ENCODE measurements at regions not wholly inside any gene's neighbourhood (a gene's known extent, or its start where the extent isn't known, plus 50 kb on each side); places are given as distances from the start of the nearest gene placed in this dataset.
A peak's percentile ranks its signal among the peaks of the same experiment; 100 is the strongest.

DNA sequence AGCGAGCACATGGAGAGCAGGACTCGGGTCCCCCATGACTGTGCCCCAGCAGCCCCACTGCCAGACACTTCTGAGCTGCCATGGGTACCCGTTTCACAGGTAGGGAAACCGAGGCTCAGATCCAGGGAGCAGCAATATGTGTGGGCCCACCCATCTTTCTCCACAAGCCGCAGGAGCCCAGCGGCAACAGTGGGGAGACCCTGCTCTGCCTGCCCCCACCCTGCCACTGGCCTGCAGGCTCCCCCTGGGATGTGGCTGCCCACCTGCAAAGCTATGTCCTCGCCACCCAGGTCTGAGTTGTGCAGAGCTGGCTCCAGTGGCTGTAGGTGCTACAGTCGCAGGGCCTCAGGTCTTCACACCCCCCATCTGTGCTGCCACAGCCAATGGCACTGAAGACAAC is 50.6 kb upstream of the C1QTNF9B start:
- CTCF ChIA-PET: no interaction called here
- intact Hi-C loops (cut with micrococcal nuclease): no loop called here
- no peak overlapping the region for H3K4me3 Mint-ChIP-seq
- no peaks in the 10 kb centered on the region for H3K36me3 Mint-ChIP-seq (ENCODE audit: low read depth)
- peaks cover 2% of the 10 kb centered on the region for H3K4me1 Mint-ChIP-seq (ENCODE audit: low read depth)
- no peak overlapping the region for H3K27ac Mint-ChIP-seq
- peaks cover 20% of the 10 kb centered on the region for H3K27me3 Mint-ChIP-seq (ENCODE audit: low read depth)
- no peaks in the 10 kb centered on the region for H3K9me3 Mint-ChIP-seq
- no peak for DNase-seq

DNA sequence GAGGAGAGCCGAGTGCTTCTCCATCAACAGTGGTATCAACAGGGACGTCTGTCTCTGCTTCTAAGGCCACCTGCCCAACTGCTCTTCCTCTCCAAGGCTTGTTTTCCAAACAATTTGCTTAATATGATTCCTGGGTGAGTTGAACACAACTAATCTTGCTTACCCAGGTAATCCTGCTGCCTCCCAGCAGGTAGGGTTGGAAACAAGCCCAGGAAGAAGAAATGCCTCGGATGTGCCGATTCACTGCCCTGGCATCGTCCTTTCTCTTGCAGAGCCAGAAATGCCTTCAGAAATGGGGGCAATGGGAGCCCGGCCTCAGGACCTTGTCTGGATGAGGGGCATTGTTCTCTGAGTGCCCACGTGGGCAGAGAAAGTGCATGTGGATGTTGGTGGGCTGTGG is 51.9 kb upstream of the C1QTNF9B start:
- Mint-ChIP-seq H3K4me1 (ENCODE audit: low read depth) (peaks cover 2% of the 10 kb centered on the region), H3K9me3 (no peaks in the 10 kb centered on the region), H3K27me3 (ENCODE audit: low read depth) (peaks cover 18% of the 10 kb centered on the region), H3K36me3 (ENCODE audit: low read depth) (no peaks in the 10 kb centered on the region), H3K27ac (no peak overlapping the region), H3K4me3 (no peak overlapping the region)
- CTCF ChIA-PET: interaction anchor here (4.6 kb wide), 1 partner anchor 11 kb away, joined by 22 read pairs; no protein-coding TSS in a partner anchor
- no peak for DNase-seq
- intact Hi-C loops (cut with micrococcal nuclease): no loop called here

GRCh38 chr13:23949736-23950135 is 52.4 kb upstream of the C1QTNF9B start:
- Mint-ChIP-seq H3K4me1 (ENCODE audit: low read depth) (peaks cover 2% of the 10 kb centered on the region), H3K4me3 (no peak overlapping the region), H3K9me3 (no peaks in the 10 kb centered on the region), H3K36me3 (ENCODE audit: low read depth) (no peaks in the 10 kb centered on the region), H3K27me3 (ENCODE audit: low read depth) (peaks cover 18% of the 10 kb centered on the region), H3K27ac (no peak overlapping the region)
- intact Hi-C loops (cut with micrococcal nuclease): no loop called here
- CTCF ChIA-PET: interaction anchor here (4.6 kb wide), 1 partner anchor 11 kb away, joined by 22 read pairs; no protein-coding TSS in a partner anchor
- no peak for DNase-seq

GRCh38 chr13:23950736-23951510 is 53.6 kb upstream of the C1QTNF9B start:
- H3K36me3 Mint-ChIP-seq (ENCODE audit: low read depth): no peaks in the 10 kb centered on the region
- no peak overlapping the region for H3K4me3 Mint-ChIP-seq
- CTCF ChIA-PET: interaction anchor here (0.6 to 4.6 kb wide), 3 partner anchors 9 to 549 kb away, joined by 3 to 22 read pairs (median 3); no protein-coding TSS in a partner anchor
- peaks cover 15% of the 10 kb centered on the region for H3K27me3 Mint-ChIP-seq (ENCODE audit: low read depth)
- no peaks in the 10 kb centered on the region for H3K9me3 Mint-ChIP-seq
- DNase-seq: no peak
- H3K4me1 Mint-ChIP-seq (ENCODE audit: low read depth): peaks cover 9% of the 10 kb centered on the region
- no peak overlapping the region for H3K27ac Mint-ChIP-seq
- intact Hi-C loops (cut with micrococcal nuclease): no loop called here

- Mint-ChIP-seq H3K4me1 (ENCODE audit: low read depth) (peaks cover 10% of the 10 kb centered on the region), H3K27me3 (ENCODE audit: low read depth) (no peaks in the 10 kb centered on the region), H3K4me3 (no peak overlapping the region), H3K36me3 (ENCODE audit: low read depth) (no peaks in the 10 kb centered on the region), H3K9me3 (no peaks in the 10 kb centered on the region), H3K27ac (no peak overlapping the region)
- no peak for DNase-seq
- CTCF ChIA-PET: interaction anchor here (4.6 kb wide), 1 partner anchor 8 kb away, joined by 22 read pairs; no protein-coding TSS in a partner anchor
- intact Hi-C loops (cut with micrococcal nuclease): no loop called here
Measured at GRCh38 chr13:23952796-23953195, 55.5 kb upstream of the C1QTNF9B start.

- H3K4me1 Mint-ChIP-seq (ENCODE audit: low read depth): peaks cover 10% of the 10 kb centered on the region
- no peaks in the 10 kb centered on the region for H3K36me3 Mint-ChIP-seq (ENCODE audit: low read depth)
- H3K9me3 Mint-ChIP-seq: no peaks in the 10 kb centered on the region
- CTCF ChIA-PET: no interaction called here
- H3K27me3 Mint-ChIP-seq (ENCODE audit: low read depth): no peaks in the 10 kb centered on the region
- H3K27ac Mint-ChIP-seq: no peak overlapping the region
- H3K4me3 Mint-ChIP-seq: no peak overlapping the region
- DNase-seq: no peak
- intact Hi-C loops (cut with micrococcal nuclease): no loop called here
Measured at GRCh38 chr13:23953860-23954512, 56.7 kb upstream of the C1QTNF9B start.

GRCh38 chr13:23955064-23955463 is 57.8 kb upstream of the C1QTNF9B start:
- no peak overlapping the region for H3K4me3 Mint-ChIP-seq
- H3K9me3 Mint-ChIP-seq: no peaks in the 10 kb centered on the region
- CTCF ChIA-PET: no interaction called here
- no peaks in the 10 kb centered on the region for H3K36me3 Mint-ChIP-seq (ENCODE audit: low read depth)
- no peak overlapping the region for H3K27ac Mint-ChIP-seq
- no peaks in the 10 kb centered on the region for H3K27me3 Mint-ChIP-seq (ENCODE audit: low read depth)
- intact Hi-C loops (cut with micrococcal nuclease): no loop called here
- no peak for DNase-seq
- H3K4me1 Mint-ChIP-seq (ENCODE audit: low read depth): peaks cover 10% of the 10 kb centered on the region

DNA sequence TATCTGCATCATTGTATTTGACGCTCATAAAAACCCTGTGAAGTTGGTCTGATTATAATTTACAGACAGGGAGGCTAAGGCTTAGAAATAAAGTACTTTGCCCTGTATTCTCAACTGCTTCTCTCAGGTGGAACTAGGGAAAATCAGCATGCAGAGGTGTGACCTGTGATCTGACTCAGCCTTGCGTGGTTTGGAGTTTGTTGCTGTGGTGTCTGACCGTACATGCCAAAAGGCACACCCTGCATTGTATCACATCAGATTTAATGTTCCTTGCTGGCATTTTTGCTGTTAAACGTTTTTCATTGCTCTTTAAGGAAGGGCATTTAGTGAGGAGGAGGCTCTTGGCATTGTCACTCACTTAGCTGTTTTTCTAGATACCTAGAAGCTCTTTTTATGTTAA is 58.8 kb upstream of the C1QTNF9B start:
- Mint-ChIP-seq H3K4me3 (no peak overlapping the region), H3K9me3 (no peaks in the 10 kb centered on the region), H3K27ac (no peak overlapping the region), H3K27me3 (ENCODE audit: low read depth) (no peaks in the 10 kb centered on the region), H3K4me1 (ENCODE audit: low read depth) (peaks cover 10% of the 10 kb centered on the region), H3K36me3 (ENCODE audit: low read depth) (no peaks in the 10 kb centered on the region)
- intact Hi-C loops (cut with micrococcal nuclease): no loop called here
- CTCF ChIA-PET: interaction anchor here (1.4 kb wide), 1 partner anchor 34 kb away, joined by 3 read pairs; no protein-coding TSS in a partner anchor
- DNase-seq: peak; percentile 64

- H3K36me3 Mint-ChIP-seq (ENCODE audit: low read depth): no peaks in the 10 kb centered on the region
- H3K9me3 Mint-ChIP-seq: no peaks in the 10 kb centered on the region
- CTCF ChIA-PET: interaction anchor here (0.6 to 1.9 kb wide), 5 partner anchors 13 to 140 kb away, joined by 3 to 6 read pairs (median 3); no protein-coding TSS in a partner anchor
Measured at GRCh38 chr13:23957981-23958380, 60.7 kb upstream of the C1QTNF9B start.

GRCh38 chr13:23959231-23959862 is 62.0 kb upstream of the C1QTNF9B start:
- no peaks in the 10 kb centered on the region for H3K36me3 Mint-ChIP-seq (ENCODE audit: low read depth)
- CTCF ChIA-PET: interaction anchor here (0.6 to 2.2 kb wide), 10 partner anchors 9 to 275 kb away, joined by 3 to 22 read pairs (median 3); no protein-coding TSS in a partner anchor
- H3K4me1 Mint-ChIP-seq (ENCODE audit: low read depth): peaks cover 21% of the 10 kb centered on the region
- H3K27me3 Mint-ChIP-seq (ENCODE audit: low read depth): no peaks in the 10 kb centered on the region
- no peaks in the 10 kb centered on the region for H3K9me3 Mint-ChIP-seq
- no peak overlapping the region for H3K4me3 Mint-ChIP-seq
- no peak overlapping the region for H3K27ac Mint-ChIP-seq
- DNase-seq: no peak
- intact Hi-C loops (cut with micrococcal nuclease): no loop called here

More at GRCh38 chr13:23957981-23958380, 60.7 kb upstream of the C1QTNF9B start:
- intact Hi-C loops (cut with micrococcal nuclease): no loop called here
- Mint-ChIP-seq H3K4me1 (ENCODE audit: low read depth) (peaks cover 10% of the 10 kb centered on the region), H3K27ac (no peak overlapping the region), H3K4me3 (no peak overlapping the region), H3K27me3 (ENCODE audit: low read depth) (no peaks in the 10 kb centered on the region)
- DNase-seq: no peak

DNA sequence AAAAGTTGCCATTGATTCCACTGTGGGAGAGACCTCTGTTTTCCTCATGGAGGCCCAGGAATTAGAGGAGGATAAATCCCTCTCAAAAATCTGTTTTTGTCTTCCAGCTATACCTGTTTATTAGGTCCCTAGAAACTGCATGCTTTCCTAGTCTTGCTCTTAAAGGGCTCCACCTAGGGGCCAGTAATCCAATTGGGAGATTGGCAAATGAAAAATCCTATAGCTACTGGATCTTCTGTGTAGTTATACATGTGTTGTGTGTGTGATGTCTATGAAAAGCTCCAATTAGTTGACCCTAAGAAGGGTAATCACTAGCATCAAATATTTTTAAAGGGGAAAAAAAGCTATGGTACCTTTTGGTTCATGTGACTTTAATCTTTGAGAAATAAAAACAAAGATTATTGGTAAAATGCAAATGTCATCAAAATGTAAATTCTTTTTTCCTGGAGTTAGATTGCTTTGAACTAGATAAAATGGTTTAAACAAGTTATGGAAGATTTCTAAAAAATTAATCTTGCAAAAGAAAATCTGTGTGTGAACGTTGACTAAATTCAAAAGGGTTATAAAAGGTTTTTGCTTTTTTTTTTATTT is 63.4 kb upstream of the C1QTNF9B start:
- no peaks in the 10 kb centered on the region for H3K27me3 Mint-ChIP-seq (ENCODE audit: low read depth)
- no peaks in the 10 kb centered on the region for H3K36me3 Mint-ChIP-seq (ENCODE audit: low read depth)
- peaks cover 16% of the 10 kb centered on the region for H3K4me1 Mint-ChIP-seq (ENCODE audit: low read depth)
- no peaks in the 10 kb centered on the region for H3K9me3 Mint-ChIP-seq
- no peak overlapping the region for H3K4me3 Mint-ChIP-seq
- CTCF ChIA-PET: interaction anchor here (0.6 to 2.3 kb wide), 17 partner anchors 10 to 534 kb away, joined by 3 to 22 read pairs (median 3); no protein-coding TSS in a partner anchor
- no peak overlapping the region for H3K27ac Mint-ChIP-seq
- DNase-seq: peak; percentile 40
- intact Hi-C loops (cut with micrococcal nuclease): loop anchor here (1.0 to 10.0 kb wide), 3 partner anchors 39 to 573 kb away; no protein-coding TSS in a partner anchor
